Naive thymus-derived CD4-positive, alpha-beta T cell (primary cell): ENCODE measurements at regions not wholly inside any gene's neighbourhood (a gene's known extent, or its start where the extent isn't known, plus 50 kb on each side); places are given as distances from the start of the nearest gene placed in this dataset.

ENCODE experiments used
- ATAC-seq: fragments of 150-1000 bp; cut with Tn5 transposase; 2 replicates; pipeline ENCODE4 v1.10.0; 2021; ENCODE audit warnings: mild to moderate bottlenecking, moderate library complexity
- CTCF ChIA-PET: fragments of 350-600 bp; sonication (Branson Sonifier 250); formaldehyde crosslinking; loops from one replicate; lab custom pipeline; 2021; ENCODE audit warnings: antibody characterized with exemption; lab: Charles Lee
- POLR2A ChIA-PET: fragments of 350-600 bp; sonication (Branson Sonifier 250); formaldehyde crosslinking; loops from one replicate; lab custom pipeline; 2021; ENCODE audit warnings: antibody characterized with exemption, inconsistent platforms; lab: Charles Lee
- DNase-seq, 9 donors: peaks; one replicate each; pipeline versions ENCODE4 v3.0.0 to v3.0.0-alpha.2; 2020 to 2022; ENCODE audit warnings: mixed read lengths in 1 of 9
- H3K27ac ChIP-seq: one replicate; pipeline ENCODE4 v1.7.0; 2013; ENCODE audit warnings: mild to moderate bottlenecking, low read depth, low read length, moderate library complexity
- H3K27me3 ChIP-seq, 2 donors: one replicate each; pipeline ENCODE4 v1.7.0; 2013; ENCODE audit warnings: low read length in 2 of 2, mild to moderate bottlenecking in 2 of 2, moderate library complexity in 2 of 2; ENCODE audit not compliant: control insufficient read depth in 2 of 2, insufficient read depth in 2 of 2
- H3K36me3 ChIP-seq, 3 experiments: 1 replicate in 2 of 3; 2 replicates in 1 of 3; pipeline ENCODE4 v1.7.0; 2013; ENCODE audit warnings: low read length in 3 of 3, mild to moderate bottlenecking in 3 of 3, moderate library complexity in 1 of 3; ENCODE audit not compliant: insufficient read depth in 3 of 3, control insufficient read depth in 2 of 3
- H3K4me1 ChIP-seq, 2 donors: one replicate each; pipeline ENCODE4 v1.7.0; 2013; ENCODE audit warnings: low read length in 2 of 2, mild to moderate bottlenecking in 2 of 2, moderate library complexity in 1 of 2; ENCODE audit not compliant: control insufficient read depth in 2 of 2, insufficient read depth in 2 of 2
- H3K4me3 ChIP-seq: 2 replicates; pipeline ENCODE4 v1.7.0; 2013; ENCODE audit warnings: mild to moderate bottlenecking, low read length
- H3K9me3 ChIP-seq, 3 experiments: 1 replicate in 2 of 3; 2 replicates in 1 of 3; pipeline ENCODE4 v1.7.0; 2013; ENCODE audit warnings: low read length in 3 of 3; ENCODE audit not compliant: control insufficient read depth in 2 of 3
- H3K27ac Mint-ChIP-seq, 9 donors: one replicate each; pipeline ENCODE4 v1.8.0; 2020 to 2022; ENCODE audit warnings: mixed read lengths in 9 of 9, mild to moderate bottlenecking in 8 of 9, moderate library complexity in 5 of 9, inconsistent platforms in 2 of 9
- H3K27me3 Mint-ChIP-seq, 5 donors: one replicate each; pipeline ENCODE4 v1.8.0; 2021 to 2022; ENCODE audit warnings: mixed read lengths in 5 of 5, mild to moderate bottlenecking in 1 of 5
- H3K36me3 Mint-ChIP-seq, 5 donors: one replicate each; pipeline ENCODE4 v1.8.0; 2020 to 2022; ENCODE audit warnings: mixed read lengths in 5 of 5, mild to moderate bottlenecking in 3 of 5, inconsistent platforms in 1 of 5
- H3K4me1 Mint-ChIP-seq, 7 donors: one replicate each; pipeline ENCODE4 v1.8.0; 2020 to 2022; ENCODE audit warnings: mixed read lengths in 7 of 7, mild to moderate bottlenecking in 3 of 7, inconsistent platforms in 1 of 7
- H3K4me3 Mint-ChIP-seq, 10 donors: one replicate each; pipeline ENCODE4 v1.8.0; 2020 to 2022; ENCODE audit warnings: mild to moderate bottlenecking in 10 of 10, mixed read lengths in 10 of 10, moderate library complexity in 6 of 10, inconsistent platforms in 2 of 10
- H3K9me3 Mint-ChIP-seq, 11 donors: one replicate each; pipeline ENCODE4 v1.8.0; 2020 to 2022; ENCODE audit warnings: mixed read lengths in 11 of 11, mild to moderate bottlenecking in 4 of 11, inconsistent platforms in 1 of 11, moderate library complexity in 1 of 11
- intact Hi-C, 2 donors: fragments of 100-400 bp; cut with micrococcal nuclease; formaldehyde crosslinking; loops; one replicate each; pipeline ENCODE4 v1.15.1; 2023

DNA sequence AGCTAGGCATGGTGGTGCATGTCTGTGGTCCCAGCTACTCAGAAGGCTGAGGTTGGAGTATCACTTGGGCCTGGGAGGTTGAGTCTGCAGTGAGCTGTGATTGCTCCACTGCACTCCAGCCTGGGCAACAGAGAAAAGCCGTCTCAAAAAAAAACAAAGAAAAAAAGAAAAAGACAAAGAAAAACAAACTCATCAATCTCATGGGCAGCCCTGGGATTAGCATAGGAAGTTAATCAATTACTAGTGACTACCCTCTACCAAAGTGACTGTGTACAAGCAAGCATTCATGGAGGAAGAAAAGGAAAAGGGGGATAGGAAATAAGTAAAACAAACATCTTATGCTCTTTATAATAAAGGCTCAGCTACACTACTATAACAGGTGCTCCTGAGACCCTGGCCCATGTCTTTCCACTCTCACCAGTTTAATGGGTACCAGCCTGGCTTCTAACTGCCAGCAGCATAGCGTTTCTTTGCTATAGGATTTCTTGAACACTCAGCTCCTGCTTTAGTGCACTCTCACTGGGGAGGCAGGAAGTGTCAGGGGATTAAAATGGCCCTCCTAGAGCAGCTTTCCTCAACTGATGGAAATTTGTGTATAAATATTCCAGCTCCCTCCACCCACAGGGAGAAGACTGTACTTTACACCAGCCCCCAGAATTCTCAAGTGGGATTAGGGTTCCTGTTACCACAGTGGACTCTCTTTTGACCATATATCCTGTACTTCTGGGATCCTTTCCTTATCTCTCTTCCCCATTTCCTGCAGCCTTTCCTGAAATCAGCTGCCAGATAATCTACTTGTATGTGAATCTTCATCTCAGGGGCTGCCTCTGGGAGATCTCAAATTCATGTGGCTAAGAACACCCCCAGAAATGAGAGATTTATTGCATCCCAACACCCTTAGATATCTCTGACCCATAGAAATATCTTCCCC, 91.3 kb upstream of the GLS start:
- DNase-seq: no peak
- Mint-ChIP-seq H3K27me3 (no peaks in the 10 kb centered on the region), H3K9me3 (no peaks in the 10 kb centered on the region), H3K36me3 (peaks cover 0 to 3% (median 0%) of the 10 kb centered on the region in 5 donors), H3K27ac (no peak overlapping the region), H3K4me1 (peaks cover 0 to 31% (median 6%) of the 10 kb centered on the region in 7 donors), H3K4me3 (no peak overlapping the region)
- Histone ChIP-seq H3K27ac (no peak overlapping the region), H3K36me3 (no peaks in the 10 kb centered on the region), H3K4me1 (no peaks in the 10 kb centered on the region), H3K9me3 (no peaks in the 10 kb centered on the region), H3K27me3 (no peaks in the 10 kb centered on the region), H3K4me3 (no peak overlapping the region)
- POLR2A ChIA-PET: no interaction called here
- ATAC-seq: no peak
- intact Hi-C loops: no loop called here
- CTCF ChIA-PET: no interaction called here

DNA sequence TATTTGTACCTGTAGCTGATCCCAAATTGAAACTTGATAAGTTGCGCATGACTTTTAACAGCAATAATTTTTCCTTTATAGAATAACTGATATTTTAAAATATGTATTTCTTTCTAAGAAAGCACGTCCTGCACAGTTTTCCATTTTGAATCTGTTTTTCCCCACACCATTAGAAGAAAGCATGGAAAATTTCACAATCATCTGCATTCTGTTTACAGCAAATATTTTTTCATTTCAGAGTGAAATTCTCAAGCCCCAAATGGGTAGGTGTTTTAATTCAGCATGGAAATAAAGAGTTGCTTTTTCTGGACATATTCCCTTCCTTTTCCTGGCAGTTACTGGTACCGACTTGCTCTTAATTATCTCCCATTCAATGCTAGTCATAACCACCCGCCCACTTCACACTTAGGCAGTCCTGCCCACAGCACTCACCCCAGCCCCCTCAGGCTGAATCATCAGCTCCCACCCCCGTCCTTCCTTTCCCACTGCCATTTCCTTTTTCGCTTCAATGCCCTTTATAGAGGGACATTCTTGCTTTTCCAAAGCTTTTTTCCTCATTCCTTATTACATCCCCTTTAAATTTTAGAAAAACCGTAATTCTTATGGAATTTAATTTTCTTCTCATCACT, 89.2 kb upstream of the GLS start:
- Mint-ChIP-seq H3K27ac (no peak overlapping the region), H3K4me3 (no peak overlapping the region), H3K36me3 (peaks cover 0 to 2% (median 0%) of the 10 kb centered on the region in 5 donors), H3K4me1 (peaks cover 0 to 30% (median 6%) of the 10 kb centered on the region in 7 donors), H3K9me3 (no peaks in the 10 kb centered on the region), H3K27me3 (no peaks in the 10 kb centered on the region)
- POLR2A ChIA-PET: interaction anchor here (0.5 kb wide), 1 partner anchor 293 kb away, joined by 3 read pairs; no protein-coding TSS in a partner anchor
- Histone ChIP-seq H3K27ac (no peak overlapping the region), H3K4me1 (no peaks in the 10 kb centered on the region), H3K4me3 (no peak overlapping the region), H3K9me3 (no peaks in the 10 kb centered on the region), H3K36me3 (no peaks in the 10 kb centered on the region), H3K27me3 (no peaks in the 10 kb centered on the region)
- CTCF ChIA-PET: no interaction called here
- intact Hi-C loops: no loop called here
- DNase-seq (peak in 1 of 9 donors; percentile 64), ATAC-seq (no peak)

GRCh38 chr2:190791976-190792575, 88.5 kb upstream of the GLS start:
- Mint-ChIP-seq H3K9me3 (no peaks in the 10 kb centered on the region), H3K4me1 (peaks cover 0 to 26% (median 6%) of the 10 kb centered on the region in 7 donors), H3K4me3 (no peak overlapping the region), H3K27ac (peak overlapping the region in 1 of 9 donors; percentile 22), H3K27me3 (no peaks in the 10 kb centered on the region), H3K36me3 (peaks cover 0 to 2% (median 0%) of the 10 kb centered on the region in 5 donors)
- ATAC-seq (no peak), DNase-seq (no peak)
- no peaks in the 10 kb centered on the region for H3K27me3 ChIP-seq
- intact Hi-C loops: no loop called here
- no peaks in the 10 kb centered on the region for H3K9me3 ChIP-seq
- no peak overlapping the region for H3K27ac ChIP-seq
- no peak overlapping the region for H3K4me3 ChIP-seq
- POLR2A ChIA-PET: no interaction called here
- CTCF ChIA-PET: no interaction called here
- no peaks in the 10 kb centered on the region for H3K36me3 ChIP-seq
- no peaks in the 10 kb centered on the region for H3K4me1 ChIP-seq

DNA sequence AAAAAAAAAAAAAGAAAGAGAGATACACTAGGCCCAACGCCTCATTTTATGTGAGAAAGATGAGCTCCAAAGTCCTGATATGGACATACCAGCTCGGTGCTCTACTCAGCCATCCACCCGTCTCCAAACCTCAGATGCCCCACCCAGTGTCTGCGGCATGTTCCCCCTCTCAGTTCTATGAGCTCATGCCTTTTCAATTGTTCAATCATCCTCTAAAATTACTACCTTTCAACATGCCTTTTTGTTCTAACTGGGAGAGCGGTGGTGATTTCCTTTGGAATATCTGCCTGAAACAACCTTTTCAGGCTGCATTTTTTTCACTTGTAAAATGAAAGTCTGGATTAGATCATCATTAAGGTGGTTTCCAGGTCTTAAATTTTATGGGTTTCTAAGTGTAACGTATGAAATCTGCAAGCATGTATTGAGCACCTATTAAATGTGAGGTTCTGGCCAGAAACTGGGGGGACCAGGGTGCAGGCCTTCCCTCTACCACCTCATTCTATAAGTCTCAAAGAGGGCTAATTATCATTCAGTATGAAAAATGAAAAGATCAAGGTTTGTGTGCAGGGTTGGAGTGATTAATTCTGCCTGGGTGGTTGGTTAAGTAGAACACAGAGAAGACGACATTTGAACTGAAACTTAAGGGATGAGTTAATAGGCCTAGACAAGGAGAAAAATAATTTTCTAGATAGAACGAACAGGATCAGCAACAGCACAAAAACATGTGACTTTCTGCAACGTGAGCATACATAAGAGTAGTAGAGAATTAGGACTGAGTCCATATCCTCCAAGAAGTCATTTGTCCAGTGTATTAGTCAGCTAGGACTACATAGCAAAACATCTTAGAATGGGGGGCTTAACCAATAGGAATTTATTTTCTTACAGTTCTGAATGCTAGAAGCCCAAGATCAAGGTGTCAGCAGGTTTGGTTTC, 87.4 kb upstream of the GLS start:
- Mint-ChIP-seq H3K27ac (peak overlapping the region in 1 of 9 donors; percentile 47), H3K27me3 (no peaks in the 10 kb centered on the region), H3K9me3 (no peaks in the 10 kb centered on the region), H3K36me3 (peaks cover 0 to 2% (median 0%) of the 10 kb centered on the region in 5 donors), H3K4me3 (no peak overlapping the region), H3K4me1 (peaks cover 0 to 26% (median 6%) of the 10 kb centered on the region in 7 donors)
- no peak overlapping the region for H3K4me3 ChIP-seq
- H3K4me1 ChIP-seq: no peaks in the 10 kb centered on the region
- DNase-seq (no peak), ATAC-seq (no peak)
- no peaks in the 10 kb centered on the region for H3K27me3 ChIP-seq
- intact Hi-C loops: no loop called here
- ChIA-PET POLR2A (no interaction called here), CTCF (no interaction called here)
- H3K27ac ChIP-seq: no peak overlapping the region
- no peaks in the 10 kb centered on the region for H3K36me3 ChIP-seq
- no peaks in the 10 kb centered on the region for H3K9me3 ChIP-seq

GRCh38 chr2:190794377-190794776, 86.2 kb upstream of the GLS start:
- Histone ChIP-seq H3K9me3 (no peaks in the 10 kb centered on the region), H3K27me3 (no peaks in the 10 kb centered on the region), H3K4me3 (no peak overlapping the region), H3K27ac (no peak overlapping the region), H3K36me3 (no peaks in the 10 kb centered on the region), H3K4me1 (no peaks in the 10 kb centered on the region)
- no peaks in the 10 kb centered on the region for H3K9me3 Mint-ChIP-seq
- ChIA-PET CTCF (no interaction called here), POLR2A (no interaction called here)
- no peaks in the 10 kb centered on the region for H3K27me3 Mint-ChIP-seq
- ATAC-seq (no peak), DNase-seq (no peak)
- no peak overlapping the region for H3K4me3 Mint-ChIP-seq
- intact Hi-C loops: no loop called here
- peaks cover 0 to 2% (median 0%) of the 10 kb centered on the region in 5 donors for H3K36me3 Mint-ChIP-seq
- peaks cover 0 to 26% (median 6%) of the 10 kb centered on the region in 7 donors for H3K4me1 Mint-ChIP-seq
- H3K27ac Mint-ChIP-seq: no peak overlapping the region

DNA sequence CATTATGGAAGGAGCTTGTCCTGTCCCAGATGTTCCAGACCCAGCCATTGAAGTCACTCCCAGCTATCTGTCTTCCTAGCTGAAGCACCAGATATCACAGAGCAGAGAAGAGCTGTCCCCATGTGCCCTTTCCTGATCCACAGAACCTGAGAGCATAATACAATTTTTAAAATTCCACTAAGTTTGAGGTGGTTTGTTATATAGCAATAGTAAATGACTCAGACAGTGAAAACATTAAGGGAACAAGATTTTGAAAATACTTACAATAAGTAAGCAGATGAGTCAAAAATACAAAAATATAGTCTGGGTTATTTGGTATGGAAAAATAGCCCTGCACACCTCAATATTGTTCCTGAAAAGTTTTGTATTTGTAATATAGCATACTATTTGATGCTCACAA, 85.8 kb upstream of the GLS start:
- no peaks in the 10 kb centered on the region for H3K27me3 ChIP-seq
- Mint-ChIP-seq H3K27me3 (no peaks in the 10 kb centered on the region), H3K36me3 (peaks cover 0 to 2% (median 0%) of the 10 kb centered on the region in 5 donors), H3K4me3 (no peak overlapping the region), H3K27ac (no peak overlapping the region), H3K4me1 (peaks cover 0 to 25% (median 6%) of the 10 kb centered on the region in 7 donors), H3K9me3 (no peaks in the 10 kb centered on the region)
- H3K4me1 ChIP-seq: no peaks in the 10 kb centered on the region
- H3K4me3 ChIP-seq: no peak overlapping the region
- POLR2A ChIA-PET: no interaction called here
- no peak overlapping the region for H3K27ac ChIP-seq
- CTCF ChIA-PET: no interaction called here
- no peak for ATAC-seq
- no peaks in the 10 kb centered on the region for H3K9me3 ChIP-seq
- no peak for DNase-seq
- no peaks in the 10 kb centered on the region for H3K36me3 ChIP-seq
- intact Hi-C loops: no loop called here
